ENCODE measurements at regions not wholly inside any gene's neighbourhood (a gene's known extent, or its start where the extent isn't known, plus 50 kb on each side); places are given as distances from the start of the nearest gene placed in this dataset.

DNA sequence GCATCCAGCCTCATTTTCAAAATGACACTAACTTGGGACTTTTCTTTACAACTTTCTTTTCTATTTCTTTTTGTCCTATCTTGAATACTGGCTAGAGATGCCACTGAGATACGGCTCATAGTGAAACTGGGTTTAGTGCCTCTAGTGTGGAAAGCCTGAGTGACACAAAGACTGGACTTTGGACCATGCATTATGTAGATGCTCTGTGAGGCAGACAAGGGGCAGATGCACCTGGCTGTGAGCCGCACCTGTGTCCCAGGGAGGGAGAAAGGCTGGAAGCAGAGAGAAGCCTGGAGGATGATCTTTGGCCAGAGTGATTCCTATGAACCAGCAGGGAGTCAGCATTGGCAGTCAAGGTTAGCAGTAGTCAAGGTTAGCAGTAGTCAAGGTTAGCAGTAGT, 852.3 kb upstream of the TMEM132C start:
- DNase-seq, result no peak

DNA sequence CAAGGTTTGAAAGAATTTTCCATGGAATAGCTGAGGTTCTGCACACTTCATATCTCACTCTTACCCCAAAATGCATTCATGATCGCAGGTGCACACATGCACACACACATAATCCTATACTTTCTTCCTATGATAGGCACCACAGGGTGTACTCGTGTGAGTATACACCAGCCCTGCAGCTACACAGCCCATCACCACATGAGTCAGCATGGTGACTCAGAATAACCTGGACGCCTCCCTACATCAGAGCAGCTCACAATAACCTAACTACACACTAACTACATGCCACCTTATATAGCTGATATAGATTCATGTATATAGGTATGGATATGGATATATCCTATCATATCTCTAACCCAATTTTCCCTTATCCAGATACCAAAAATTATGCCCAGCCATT, 850.2 kb upstream of the TMEM132C start:
- no peak for DNase-seq

GRCh38 chr12:127419111-127419510, 847.9 kb upstream of the TMEM132C start:
- DNase-seq, result no peak

DNA sequence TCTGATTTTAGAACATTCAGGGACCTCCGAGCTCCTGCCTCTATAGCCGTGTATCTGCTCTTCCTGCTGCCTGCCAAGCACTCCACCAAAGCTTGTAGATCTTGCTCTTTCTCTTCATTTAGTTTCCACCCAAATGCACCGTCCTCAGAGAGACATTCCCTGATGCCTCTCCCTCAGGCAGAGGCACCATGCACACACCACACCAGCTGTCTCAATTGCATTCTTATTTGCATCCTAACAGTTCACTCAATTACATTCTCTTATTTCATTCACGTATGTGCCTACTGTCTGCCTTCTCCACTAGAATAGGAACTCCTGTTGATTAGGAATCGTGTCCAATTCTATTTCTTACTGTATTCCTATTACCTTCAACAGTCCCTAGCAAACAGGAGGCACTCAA, 845.4 kb upstream of the TMEM132C start:
- no peak for DNase-seq

DNA sequence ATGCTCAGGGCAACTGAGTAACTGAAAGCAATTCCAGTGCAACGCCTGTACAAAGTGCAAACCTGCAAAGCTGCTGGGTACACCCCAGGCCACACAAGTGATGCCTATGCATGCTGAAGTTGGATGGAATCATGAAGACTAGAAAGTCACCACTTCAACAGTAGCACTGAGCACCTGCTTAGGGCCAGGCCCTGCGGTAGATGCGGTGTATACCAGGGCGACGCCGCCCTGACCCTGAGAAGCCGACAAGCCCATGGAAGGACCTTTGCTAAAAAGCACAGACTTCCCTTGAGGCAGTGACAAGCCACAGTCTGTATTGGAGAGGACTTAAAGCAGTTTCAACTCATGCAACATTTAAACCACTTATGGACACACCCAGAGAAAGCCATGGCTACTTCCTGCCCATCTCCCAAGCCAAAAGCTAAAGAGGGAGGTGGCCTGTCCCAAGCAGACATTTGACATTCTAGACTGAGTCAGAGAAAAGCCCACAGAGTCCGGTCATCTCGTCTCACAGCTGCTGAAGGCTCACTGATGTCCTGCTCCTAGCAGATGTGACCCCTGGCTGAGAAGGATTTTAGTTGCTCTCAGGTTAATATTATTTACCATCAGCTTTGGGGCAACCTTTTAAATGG, 843.9 kb upstream of the TMEM132C start:
- DNase-seq, result no peak

DNA sequence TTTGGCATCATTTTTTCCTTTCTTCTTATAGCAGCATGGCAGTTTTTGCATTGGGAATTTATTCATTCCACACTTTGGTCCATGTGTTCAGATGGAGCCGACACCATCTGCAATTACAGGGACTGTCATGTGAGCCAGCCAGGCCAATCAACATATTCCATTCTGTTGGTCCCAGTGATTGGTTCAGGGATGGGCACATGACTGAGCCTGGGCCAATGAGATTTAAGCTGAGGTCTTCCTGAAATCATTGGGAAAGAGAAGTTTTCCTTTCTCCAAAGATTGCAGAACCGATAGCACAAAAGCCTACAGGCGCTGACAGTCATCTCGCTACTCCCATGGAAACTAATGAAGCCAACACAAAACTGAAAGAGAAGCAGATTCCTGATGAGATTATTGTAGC, 841.5 kb upstream of the TMEM132C start:
- no peak for DNase-seq

DNA sequence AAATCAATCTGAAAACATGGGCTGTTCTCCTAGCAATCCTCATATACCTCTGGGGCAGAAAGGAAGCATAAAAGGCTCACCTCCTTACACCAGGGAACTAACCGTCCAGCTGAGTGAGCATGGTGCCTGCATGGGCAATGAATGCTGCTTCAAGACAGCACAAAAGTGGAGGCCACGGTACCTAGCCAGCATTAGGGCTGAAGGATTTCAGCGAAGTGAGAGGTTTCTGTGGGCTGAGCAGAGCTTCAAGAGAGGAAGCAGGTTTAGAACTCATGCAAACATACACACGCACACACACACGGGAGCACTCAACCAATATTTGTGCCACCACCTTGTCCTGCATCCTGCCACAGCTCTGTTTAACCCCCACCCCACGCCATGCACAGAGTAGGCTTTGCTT, 838.5 kb upstream of the TMEM132C start:
- DNase-seq, result no peak

DNA sequence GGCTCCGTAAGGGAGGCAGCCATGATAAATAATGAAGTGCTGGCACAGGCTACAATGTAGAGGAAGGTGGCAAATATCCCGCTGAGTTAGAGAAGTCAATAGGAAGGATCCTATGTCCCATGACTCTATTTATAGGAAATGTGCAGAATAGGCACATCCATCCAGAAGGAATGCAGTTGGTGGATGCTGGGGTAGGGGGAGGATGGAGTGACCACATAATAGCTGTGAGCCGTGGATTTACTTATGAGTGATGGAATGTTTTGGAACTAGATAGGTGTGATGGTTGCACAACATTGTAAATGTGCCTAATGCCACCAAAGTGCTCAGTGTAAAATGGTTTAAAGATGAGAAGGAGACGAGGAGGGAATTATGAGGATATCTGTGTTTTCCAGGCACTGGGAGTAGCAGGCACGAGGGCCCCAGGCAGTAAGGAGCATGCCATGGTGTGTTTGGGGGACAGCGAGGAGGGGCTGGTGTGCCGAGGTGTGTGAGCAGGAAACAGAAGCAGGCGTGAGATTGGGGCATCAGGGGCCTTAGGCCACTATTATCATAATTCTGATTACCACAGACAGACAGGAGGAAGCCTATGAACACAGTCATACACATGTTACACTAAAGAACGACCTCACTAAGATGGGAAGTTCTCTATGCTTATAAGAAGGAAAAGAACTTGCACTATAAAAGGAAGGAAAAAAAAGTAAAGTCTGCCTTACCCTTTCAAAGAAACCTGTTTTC, 837.3 kb upstream of the TMEM132C start:
- no peak for DNase-seq

DNA sequence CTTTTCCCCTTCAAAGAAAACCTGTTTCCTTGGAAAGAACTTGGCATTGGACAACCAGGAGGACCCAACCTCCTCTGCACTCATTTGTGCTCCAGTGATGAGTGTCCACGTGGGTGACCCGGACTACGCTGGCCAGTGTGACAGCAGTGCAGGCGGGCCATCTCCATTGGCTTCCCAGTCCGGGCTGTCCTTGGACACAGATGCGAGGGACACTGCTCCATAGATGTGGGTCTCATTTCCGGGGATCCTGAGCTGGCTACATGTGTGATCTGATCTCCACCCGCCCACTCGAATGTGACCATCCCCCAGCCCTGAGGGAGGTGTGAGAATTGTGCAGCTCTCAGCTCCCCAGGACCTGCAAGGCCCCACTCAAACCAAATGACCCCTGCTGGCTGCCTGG, 836.6 kb upstream of the TMEM132C start:
- DNase-seq, result no peak

- no peak for DNase-seq
These were observed 835.8 kb upstream of the TMEM132C start for GRCh38 chr12:127431177-127431576.

DNA sequence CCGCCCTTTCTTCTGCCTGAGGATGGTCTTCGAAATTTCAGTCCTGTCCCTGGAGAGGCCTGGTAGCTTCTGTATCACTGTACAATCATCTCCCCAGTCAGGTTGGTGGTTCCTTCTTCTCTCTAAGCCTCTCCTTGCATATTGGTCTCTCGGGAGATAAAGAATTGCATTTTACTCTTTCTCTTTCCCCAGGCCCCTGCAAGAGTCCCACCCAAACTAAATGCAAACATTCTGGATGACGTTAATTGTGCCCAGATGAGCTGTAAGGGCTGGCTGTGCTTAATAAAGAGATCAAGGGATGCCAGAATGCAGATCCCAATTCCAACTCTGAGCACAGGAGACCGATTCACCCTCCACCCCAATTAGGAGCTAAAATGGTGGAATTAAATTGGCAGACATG, 835.4 kb upstream of the TMEM132C start:
- DNase-seq, result no peak

GRCh38 chr12:127435439-127435838, 831.5 kb upstream of the TMEM132C start:
- no peak for DNase-seq

DNA sequence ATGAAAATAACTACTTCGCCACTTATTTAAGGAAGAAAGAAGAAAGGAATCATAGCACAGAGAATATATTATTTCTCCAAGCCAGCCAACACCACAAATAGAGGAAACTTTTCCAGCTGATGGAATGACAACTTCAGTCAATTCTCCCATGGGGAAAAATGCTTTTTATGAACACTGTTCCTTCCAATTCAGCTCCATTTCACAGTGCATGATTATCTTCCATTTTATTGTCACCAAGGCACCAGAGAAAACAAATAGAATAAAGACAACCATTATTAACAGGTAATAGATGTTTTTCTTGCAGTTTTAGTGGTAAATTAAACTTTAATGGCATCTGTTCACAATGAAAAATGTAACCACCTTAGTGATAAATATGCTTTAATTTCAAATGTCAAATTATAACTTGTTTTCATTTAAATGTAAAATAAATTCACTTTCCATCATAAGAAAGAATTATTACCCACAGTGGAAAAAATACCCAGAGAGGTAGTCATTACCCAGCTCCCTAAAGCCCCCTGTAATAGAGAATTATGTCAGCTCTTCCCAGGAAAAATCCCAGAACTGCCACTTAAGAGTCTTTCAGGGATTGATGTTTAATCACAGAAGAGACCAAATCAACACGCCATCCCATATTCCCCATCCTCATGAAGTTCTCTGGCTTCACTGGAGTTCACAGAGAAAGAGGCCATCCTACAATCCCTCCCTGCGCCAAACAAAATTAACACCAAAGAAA, 828.3 kb upstream of the TMEM132C start:
- DNase-seq, result no peak

DNA sequence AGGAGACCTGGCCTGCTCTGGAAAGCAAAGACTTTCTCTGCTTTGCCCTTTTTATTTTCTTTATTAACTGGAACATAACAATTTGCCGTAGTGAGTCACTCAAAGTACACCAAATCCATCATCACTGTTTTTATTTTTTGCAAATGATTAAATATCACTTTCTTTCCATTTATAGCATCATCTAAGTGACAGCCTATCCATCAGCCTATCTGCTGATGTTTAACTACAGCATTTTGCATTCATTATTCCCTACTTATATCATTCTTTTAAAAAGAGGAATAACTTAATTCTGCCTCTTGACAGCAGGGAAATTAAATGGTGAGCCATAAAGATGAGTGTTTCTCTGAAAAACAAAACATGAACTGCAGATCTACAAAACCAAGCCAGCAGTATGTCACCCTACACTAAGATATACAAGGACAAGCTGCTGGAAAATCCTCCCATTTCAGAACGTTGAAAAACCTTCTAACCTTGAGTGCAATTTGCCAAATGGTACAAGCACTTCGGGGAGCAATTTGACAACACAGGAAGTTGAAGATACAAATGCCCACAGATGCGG, 821.3 kb upstream of the TMEM132C start:
- no peak for DNase-seq

- DNase-seq, result no peak
These were observed 818.1 kb upstream of the TMEM132C start for GRCh38 chr12:127448906-127449305.

- no peak for DNase-seq
These were observed 816.1 kb upstream of the TMEM132C start for GRCh38 chr12:127450826-127451225.

DNA sequence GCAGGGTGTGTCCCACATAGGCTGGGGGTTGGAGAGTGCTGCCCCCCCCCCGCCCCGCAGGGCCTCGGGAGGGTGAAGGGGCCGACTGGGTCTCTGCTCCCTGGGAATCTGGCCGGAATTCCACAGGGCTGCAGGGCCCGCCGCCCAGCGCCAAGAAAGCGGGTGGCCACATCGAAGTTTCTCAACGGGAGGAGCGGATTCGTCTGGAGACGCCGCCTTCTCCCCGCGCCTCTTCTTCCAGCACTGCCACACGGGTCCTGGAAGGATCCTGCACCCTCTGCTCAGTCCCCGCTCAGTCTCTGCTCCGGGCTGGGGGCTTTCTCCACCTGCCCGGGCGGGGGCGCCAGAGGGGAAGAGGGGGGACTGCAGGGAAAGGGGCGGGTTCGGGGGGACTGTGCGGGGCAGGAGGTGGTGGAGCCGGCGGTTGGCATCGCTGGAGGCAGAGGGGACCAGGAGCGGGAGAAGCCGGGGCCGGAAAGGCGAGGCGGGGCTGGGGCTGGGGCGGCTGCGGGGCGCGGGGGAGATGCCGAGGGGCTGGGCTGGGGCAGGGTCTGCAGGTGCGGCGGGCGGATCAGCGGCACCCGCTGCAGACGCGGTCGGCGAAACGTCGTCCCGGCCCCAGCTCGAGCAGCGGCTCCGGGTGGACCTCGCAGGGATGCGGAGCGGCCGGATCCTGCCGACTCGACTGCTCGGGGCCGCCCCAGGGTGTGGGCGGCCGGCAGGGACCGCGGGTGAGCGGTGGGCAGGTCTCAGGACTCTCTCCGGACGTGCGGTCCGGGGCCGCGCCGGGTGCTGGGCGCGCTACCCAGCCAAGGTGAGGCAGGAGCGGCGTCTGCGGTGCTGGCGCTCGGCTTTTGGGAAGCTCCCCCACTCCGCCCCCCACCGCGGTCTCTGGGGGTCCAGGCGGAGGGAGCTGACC, 811.4 kb upstream of the TMEM132C start:
- no peak for DNase-seq

- no peak for DNase-seq
These were observed 809.2 kb upstream of the TMEM132C start for GRCh38 chr12:127457726-127458125.

DNA sequence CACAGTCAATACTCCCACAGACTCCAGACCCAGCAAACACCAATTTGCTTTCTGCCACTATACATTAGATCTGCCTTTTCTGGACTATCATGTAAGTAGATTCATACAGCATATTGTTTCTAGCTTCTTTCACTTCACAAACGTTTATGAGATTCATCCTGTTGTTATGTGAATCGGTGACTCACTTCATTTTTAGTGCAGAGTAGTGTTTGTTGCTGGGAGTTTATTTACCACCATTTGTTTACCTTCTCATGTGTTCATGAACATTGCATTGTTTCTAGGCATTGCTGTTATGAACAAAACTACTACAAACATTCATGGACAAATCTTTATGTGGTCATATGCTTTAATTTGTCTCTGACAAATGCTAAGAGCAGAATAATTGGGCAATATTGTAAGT, 807.8 kb upstream of the TMEM132C start:
- DNase-seq, result no peak

GRCh38 chr12:127459687-127460086, 807.3 kb upstream of the TMEM132C start:
- DNase-seq, result no peak

DNA sequence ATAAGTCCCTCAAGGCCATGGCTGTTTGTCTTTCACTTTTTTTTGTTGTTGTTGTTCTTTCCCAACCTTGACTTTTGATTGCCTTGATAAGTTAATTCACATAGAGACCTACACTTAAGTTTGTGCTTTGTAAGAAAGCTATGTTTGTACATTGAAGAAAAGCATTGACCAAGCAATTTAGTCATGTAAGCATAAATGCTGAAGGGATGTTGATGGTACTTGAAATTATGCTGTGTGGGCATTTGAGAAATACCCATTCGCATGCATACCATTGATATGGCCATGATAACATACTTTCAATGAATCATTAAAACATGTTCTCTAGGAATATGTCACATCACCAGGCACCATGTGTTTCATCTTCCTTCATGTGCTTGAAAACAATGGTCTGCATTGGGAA, 803.7 kb upstream of the TMEM132C start:
- DNase-seq, result no peak

- DNase-seq, result no peak
These were observed 797.6 kb upstream of the TMEM132C start for GRCh38 chr12:127469331-127469730.

DNA sequence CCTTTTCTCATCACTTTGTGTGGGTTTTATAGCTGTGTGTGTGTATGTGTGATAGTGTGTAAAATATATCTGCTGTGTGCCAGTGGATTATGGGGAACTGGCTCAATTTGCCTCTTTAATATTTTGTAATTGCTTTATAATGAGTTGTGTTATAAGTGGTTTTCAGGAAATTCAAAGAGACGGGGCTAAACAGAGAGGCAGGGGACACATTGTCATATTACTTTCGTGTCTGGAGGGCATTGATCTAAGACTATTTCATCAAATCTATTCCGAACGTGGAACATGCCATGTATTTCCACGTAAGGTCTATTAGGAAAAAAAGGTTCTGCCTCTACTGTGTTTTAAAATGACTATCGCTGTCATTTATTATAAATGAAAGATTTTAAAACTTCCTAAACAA, 793.2 kb upstream of the TMEM132C start:
- DNase-seq, result no peak

Data from GOT3 (cell line).